Heart left ventricle (tissue), 13 donors: ENCODE measurements at regions not wholly inside any gene's neighbourhood (a gene's known extent, or its start where the extent isn't known, plus 50 kb on each side); places are given as distances from the start of the nearest gene placed in this dataset.

ENCODE experiments used
- CTCF ChIP-seq, 12 donors: fragments of 200-600 bp; sonication (generic) in 4 of 12; IDR thresholded peaks; one replicate each; pipeline versions ENCODE4 v1.5.0 to v1.8.0; 2018 to 2022; ENCODE audit warnings: antibody characterized with exemption in 12 of 12, mild to moderate bottlenecking in 5 of 12
- POLR2A ChIP-seq, 2 donors: fragments of 450-650 bp; IDR thresholded peaks; one replicate each; pipeline ENCODE4 v1.6.1; 2017; ENCODE audit warnings: antibody characterized with exemption in 2 of 2, mild to moderate bottlenecking in 2 of 2, moderate library complexity in 2 of 2
- donor health status: ischemic (EF 13 %, LVEDD 7.1; RV severe dilation, severe dysfunction).
- donor health status: DM: no; HTN: yes; CAD: no.
- donor health status: DM: no; HTN: no; CAD: no.
- donor health status: ischemic (EF 25% LVEDD 6.9; RV normal size, moderate dysfunction).
- donor health status: ischemic (EF 25% LVEDD 5.7; RV mildly dilated, moderate dysfunction).
- donor health status: ischemic (EF 35%, LVEDD 5.7; RV mildly dilated, moderate dysfunction).
- donor health status: nonischemic (EF 11% LVEDD 7.7; RV severe dilation, severe dysfunction).
- donor health status: DM: yes; HTN: yes; CAD: no.
- donor health status: PGD.
- donor health status: ischemic (EF 29% LVEDD 5.4; RV normal size, mild dysfunction).
- donor health status: nonischemic (EF 23%, LVEDD 6.1; RV moderate dilation, normal function).

GRCh38 chr3:181839039-181839915 is 127.6 kb downstream of the SOX2 start:
- TF ChIP-seq CTCF (IDR thresholded peaks at IDR 0.05) (no peak), POLR2A (IDR thresholded peaks at IDR 0.05) (no peak)
